ENCODE measurements at regions not wholly inside any gene's neighbourhood (a gene's known extent, or its start where the extent isn't known, plus 50 kb on each side); places are given as distances from the start of the nearest gene placed in this dataset.

- DNase-seq: peak; percentile 77
Observed at GRCh38 chr15:70488002-70488605, 275.3 kb downstream of the UACA start.

DNA sequence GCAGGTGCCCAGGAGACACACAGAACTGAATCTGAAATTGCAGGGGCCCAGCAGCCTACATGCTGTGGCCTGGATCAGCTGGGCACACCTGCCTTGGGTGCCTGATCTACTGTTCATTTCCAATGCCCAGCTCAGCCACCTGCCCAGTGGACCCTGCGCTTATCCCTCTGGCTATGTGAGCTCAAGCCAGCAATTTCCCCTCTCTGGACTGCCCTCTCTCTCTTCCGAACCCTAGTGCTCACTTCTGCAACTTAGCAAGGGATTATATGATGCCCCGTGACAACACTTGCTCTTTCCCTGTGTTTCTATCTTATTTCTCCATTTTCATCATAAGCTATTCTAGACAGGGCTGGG, 276.0 kb downstream of the UACA start:
- DNase-seq: no peak

DNA sequence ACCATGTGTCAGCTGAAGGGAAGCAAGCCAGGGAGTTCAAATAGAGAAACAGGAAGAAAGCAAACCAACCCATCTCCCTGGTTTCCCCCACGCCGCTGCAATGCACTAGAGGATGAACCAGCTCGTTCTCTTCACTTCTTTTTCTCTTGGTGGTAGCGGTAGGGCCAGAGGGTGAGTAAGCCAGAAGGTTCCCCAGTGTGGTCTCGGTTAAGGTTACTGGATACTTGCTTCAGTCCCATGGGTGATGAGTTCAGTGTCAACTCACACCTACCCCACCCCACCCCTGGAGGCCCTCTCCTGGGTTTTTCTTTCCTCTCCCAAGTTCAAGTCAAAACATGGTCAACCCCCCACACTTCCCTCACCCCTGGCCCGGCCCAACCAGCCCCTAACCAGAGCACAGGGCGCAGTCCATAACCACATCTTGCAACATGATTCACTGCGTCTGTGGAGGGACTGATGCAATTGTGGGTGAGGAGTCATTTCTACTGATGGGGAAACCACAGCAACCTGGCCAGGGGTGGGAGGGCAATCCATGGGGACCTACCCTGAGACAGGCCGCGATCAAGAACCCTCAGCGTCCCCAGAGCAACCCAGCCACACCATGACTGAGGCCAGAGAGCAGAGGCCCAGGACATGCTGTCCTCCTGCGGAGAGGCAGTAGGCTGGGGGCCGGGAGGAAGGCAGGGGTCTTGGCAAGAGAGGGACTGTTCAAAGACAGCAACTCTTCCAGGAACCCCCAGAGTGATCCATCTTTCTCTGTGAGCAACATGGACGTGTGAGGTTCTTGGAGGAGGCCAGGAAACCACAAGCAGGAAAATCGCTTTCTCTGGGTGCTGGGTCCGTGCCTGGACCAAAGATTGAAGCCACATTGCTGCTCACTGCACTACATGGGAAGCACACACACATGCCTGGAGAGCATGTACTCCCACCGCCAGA, 276.6 kb downstream of the UACA start:
- peak; percentile 74 for DNase-seq

DNA sequence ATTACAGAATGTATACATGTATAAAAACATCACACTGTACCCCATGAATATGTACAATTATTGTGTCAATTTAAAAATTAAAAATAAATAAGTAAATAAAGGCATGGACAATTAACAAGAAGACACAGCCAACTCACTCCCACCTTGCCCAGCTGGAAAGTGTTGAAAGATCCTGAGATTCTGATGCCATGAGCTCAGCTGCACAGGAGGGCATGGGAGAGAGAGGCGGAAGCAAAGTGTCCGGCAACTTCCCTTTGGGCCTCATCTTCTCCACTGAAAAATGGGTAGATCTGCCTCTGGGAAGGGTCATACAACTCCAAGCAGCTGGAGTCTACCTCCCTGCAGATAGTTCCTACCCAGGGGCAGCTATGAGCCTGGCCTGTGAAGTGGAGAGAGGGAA, 277.3 kb downstream of the UACA start:
- DNase-seq: no peak

- no peak for DNase-seq
Observed at GRCh38 chr15:70484993-70485392, 278.4 kb downstream of the UACA start.

DNA sequence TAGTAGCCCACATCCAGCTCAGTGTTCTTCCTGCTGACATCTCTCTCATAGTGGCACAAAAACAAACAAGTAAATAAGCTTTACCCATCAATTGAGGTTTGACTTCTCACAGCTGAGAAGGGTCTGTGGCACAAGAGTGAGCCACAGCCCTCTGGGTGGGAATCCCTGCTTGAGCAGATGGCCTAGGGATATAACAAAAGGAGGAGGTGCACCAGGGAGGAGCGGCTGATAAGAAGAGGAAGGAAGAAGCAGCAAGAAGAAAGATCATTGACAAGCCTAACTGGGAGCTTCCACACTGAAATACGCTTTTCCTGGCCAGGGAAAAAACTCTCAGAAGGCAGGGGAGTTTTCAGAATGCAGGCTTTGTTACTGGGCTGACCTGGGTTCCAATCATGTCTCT, 279.8 kb downstream of the UACA start:
- no peak for DNase-seq

- DNase-seq: peak; percentile 58
Observed at GRCh38 chr15:70480196-70480856, 283.0 kb downstream of the UACA start.

GRCh38 chr15:70479785-70480184, 283.6 kb downstream of the UACA start:
- no peak for DNase-seq

GRCh38 chr15:70479056-70479455, 284.3 kb downstream of the UACA start:
- DNase-seq: no peak

DNA sequence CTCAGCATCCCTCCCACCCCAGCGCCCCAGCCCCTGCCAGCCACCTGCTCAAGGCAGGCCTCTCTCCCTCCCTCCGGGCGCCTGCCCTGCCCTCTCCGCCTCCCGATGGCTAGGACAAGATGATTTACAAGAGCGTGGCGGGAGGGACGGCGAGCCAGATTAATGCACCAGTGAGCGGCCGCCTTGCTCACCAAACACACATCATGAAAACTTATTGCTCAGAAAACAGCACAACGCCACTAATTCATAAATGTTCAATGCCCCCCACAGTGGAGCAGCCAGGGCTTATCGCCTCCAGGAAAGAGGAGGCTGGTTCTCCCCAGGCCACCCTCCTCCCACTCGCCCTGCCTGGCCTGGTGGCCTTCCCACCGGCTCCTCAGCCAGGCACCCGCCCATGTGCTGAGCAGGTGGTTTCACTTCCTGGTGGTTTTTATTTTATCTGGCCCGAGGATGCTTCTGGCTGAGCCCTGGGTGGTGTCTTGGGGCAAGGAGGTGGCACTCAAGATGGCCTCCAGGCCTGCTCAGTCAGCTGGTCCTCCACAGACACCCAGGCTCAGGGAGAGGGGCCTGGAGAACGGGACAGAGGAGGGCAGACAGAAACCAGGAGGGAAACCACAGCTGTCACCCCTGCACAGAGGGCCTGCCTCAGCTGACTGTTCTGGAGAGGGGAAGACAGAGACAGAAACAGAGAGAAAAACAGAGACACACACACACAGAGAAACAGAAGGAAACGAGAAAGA, 284.9 kb downstream of the UACA start:
- DNase-seq: no peak

DNA sequence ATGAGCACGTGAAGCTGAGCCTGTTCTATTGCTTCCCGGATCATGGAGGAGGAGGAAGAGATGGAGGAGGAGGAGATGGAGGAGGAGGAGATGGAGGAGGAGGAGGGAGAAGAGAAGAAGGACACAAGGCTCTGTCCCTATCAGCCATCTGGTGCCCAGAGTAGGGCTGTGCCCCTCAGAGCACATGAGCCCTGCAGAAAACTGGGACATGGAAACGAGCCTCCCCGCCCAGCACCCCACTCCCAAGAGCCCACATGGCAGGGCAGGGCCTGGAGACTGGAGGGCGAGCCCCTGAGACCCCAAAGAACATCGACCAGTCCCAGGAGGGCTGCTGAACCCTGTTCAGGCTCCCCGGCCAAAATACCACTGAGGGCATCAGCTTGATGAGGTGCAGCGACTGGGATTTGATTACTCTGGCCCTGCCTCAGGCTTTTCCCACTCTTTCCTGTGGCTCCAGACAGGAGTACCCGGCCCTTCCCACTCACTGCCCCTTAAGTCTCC, 285.6 kb downstream of the UACA start:
- DNase-seq: no peak

DNA sequence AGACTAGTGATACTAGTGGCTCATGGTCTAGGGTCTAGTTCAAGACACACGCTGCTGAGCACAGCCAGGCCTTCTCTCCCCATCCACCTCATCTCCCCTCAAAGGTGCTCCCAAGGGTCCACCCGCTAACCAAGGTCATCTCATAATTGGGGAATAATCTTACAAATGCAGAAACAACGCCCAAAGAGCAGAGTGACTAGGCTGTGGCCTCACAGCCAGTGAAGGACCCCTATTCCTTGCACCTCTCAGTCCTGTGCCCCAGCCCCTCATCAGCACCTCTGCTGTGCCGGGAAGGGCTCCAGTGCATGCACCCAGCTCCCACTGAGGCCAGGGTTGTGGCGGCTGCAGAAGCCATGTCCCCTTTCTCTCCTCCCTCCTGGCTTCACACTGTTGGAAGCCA, 286.9 kb downstream of the UACA start:
- DNase-seq: no peak

DNA sequence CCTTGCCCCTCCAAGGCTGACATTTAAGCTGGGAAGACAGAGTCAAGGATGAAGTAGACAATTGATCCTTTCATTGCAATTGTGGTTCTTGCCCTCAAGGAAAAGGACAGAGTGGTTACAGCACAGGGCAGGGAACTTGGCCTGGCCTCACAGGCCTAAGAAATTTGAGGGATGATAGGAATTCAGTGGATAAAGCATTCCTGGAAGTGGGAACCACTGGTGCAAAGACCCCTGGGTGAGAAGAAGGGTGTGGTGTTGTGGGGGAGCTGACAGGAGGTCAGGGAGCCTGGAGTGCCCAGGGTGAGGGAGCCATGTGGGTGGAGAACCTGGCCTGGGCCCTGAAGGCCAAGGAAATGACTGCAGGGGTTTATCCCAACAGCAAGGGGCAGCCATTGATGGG, 287.4 kb downstream of the UACA start:
- no peak for DNase-seq

DNA sequence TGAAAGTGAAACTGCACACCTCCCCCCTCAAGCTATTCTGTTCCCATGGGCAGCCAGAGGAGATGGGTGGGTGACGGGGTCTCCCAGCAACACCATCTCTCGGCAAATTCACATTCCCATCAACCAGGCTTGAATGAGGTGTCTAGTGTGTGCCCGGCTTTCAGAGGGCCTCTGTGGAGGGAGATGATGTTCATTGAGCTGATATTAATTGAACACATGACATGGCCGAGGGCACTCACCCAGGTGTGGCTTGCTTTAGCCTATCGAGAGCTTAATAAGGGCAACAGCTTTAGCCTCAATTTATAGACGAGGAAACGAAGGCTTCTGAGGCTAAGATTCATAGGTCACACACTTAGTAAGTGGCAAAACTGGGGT, 288.0 kb downstream of the UACA start:
- no peak for DNase-seq

GRCh38 chr15:70474471-70475406, 288.6 kb downstream of the UACA start:
- no peak for DNase-seq

DNA sequence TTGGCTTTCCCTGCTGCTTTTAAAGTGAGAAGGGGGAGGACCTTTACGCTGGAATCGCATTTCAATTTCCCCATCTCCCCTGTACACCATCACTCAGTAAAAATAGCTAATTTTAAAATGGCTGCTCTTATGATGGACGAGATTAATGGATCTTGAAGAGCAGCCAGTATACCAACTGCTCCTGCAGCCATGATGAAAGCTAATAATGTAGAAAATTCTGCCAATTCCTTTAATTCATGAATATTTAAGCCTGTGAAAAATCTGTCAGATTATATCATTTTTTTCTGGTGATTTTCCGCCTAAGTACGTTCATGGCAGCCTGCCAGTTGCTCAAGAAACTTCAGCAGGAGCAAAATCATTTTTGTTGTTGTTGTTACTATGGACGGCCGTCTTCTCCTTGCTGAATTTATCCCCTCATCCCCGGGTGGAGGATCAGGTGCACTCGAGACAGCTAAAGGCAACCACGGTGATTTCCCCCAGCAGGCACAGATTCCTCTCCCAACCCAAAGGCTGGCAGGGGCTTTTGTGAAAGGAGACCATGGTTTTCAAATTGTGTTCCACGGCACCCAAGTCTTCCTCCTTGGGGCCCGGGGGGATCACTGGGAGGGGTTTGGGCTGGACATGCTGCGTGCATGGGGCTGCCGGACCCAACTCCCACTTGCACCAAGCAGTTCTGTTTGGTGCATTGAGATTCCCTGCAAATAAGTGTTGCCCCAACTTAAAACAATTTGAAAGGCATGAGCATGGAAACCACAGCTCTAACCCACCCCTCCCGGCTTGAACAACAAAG, 289.6 kb downstream of the UACA start:
- no peak for DNase-seq

GRCh38 chr15:70471517-70471916, 291.8 kb downstream of the UACA start:
- no peak for DNase-seq

DNA sequence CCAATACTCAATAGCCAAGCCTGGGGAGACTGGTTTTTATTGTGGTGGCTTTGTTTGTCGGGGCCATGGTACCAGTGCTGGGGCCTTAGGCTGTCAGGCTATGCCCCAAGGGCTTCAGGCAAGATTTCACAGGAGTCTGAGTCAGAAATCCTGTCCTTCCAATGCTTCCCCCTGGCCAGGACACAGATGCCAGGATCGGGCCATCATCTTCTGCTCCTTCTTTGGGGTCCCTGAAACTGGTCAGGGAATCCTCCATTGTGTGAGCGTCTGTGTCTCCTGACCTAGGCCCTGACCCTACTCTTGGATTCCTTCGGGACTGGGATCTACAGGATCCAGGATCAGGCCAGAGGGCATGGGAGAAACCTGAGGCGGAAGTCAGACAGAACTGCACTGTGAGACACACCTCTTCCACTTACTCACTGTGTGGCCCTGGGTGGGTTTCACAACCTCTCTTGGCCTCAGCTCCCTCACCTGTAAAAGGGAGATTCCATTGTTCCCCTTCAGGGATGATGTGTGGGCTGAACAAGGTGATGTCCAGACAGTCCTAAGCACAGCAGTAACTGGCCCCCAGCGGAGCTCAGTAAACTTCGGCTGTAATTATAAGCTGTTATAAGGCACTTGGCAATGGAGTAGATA, 292.7 kb downstream of the UACA start:
- DNase-seq: no peak

DNA sequence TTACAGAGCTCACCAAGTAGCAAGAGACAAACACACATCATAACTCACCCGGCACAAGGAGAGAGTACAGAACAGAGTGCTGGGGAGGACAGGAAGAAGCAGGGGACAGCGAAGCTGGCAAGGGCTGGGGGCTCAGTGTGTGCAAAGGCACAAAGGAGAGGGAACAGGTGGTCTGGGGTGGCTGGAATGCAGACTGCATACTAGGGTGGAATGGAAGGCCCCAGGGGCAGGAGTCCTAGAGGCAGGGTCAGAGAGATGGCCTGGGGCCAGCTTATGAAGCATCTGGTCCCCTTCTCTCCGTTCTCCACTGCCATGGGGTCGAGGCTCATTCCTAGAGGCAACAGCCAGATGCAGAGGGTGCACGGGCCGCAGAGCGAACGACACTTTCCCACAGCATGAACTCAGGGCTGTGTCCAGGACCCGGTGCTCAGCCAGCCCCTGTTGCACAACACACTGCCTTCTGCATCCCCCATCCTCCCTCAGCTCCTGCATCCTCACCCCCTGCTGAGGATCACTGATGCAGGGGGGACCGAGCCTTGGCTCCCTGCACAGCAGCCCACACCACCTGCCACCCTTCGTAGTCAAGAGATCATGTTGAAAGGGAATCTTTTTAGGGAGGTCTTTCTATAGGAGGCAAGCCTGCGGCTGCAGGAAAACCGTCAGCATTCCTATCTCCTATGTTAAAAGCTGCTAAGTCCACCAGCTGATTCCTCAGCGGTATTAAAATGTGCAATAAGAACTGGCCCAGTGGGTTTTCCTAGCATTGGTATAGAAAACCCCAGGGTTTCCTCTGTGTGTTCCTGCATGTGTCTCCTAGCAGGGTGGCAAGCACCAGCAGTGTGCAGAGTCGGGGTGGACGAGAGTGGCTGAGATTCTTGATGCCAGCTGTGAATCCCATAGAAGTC, 293.5 kb downstream of the UACA start:
- DNase-seq: no peak

GRCh38 chr15:70469182-70469581, 294.2 kb downstream of the UACA start:
- no peak for DNase-seq

All from activated CD8-positive, alpha-beta memory T cell treated with anti-CD3 and anti-CD28 coated beads, Interleukin-2, amount 50 U/mL, for 4 hours (primary cell).